Muscle layer of duodenum (tissue), 2 donors: ENCODE measurements at regions not wholly inside any gene's neighbourhood (a gene's known extent, or its start where the extent isn't known, plus 50 kb on each side); places are given as distances from the start of the nearest gene placed in this dataset.

Source experiments
- H3K27ac ChIP-seq: one replicate; pipeline ENCODE4 v1.7.0; 2013; ENCODE audit warnings: mild to moderate bottlenecking, low read length
- H3K27me3 ChIP-seq: one replicate; pipeline ENCODE4 v1.7.0; 2013; ENCODE audit warnings: low read depth, mild to moderate bottlenecking, control low read depth, low read length
- H3K36me3 ChIP-seq, 2 donors: one replicate each; pipeline ENCODE4 v1.7.0; 2013; ENCODE audit warnings: low read length in 2 of 2, control low read depth in 1 of 2, mild to moderate bottlenecking in 1 of 2; ENCODE audit not compliant: insufficient read depth in 2 of 2, control insufficient read depth in 1 of 2
- H3K4me1 ChIP-seq, 2 donors: one replicate each; pipeline ENCODE4 v1.7.0; 2013; ENCODE audit warnings: low read length in 2 of 2, mild to moderate bottlenecking in 2 of 2, control low read depth in 1 of 2, moderate library complexity in 1 of 2; ENCODE audit not compliant: insufficient read depth in 2 of 2, control insufficient read depth in 1 of 2
- H3K4me3 ChIP-seq, 2 donors: one replicate each; pipeline ENCODE4 v1.7.0; 2013; ENCODE audit warnings: low read length in 2 of 2, low read depth in 1 of 2, mild to moderate bottlenecking in 1 of 2
- H3K9me3 ChIP-seq, 2 donors: one replicate each; pipeline ENCODE4 v1.7.0; 2013; ENCODE audit warnings: low read length in 2 of 2, control low read depth in 1 of 2, mild to moderate bottlenecking in 1 of 2; ENCODE audit not compliant: control insufficient read depth in 1 of 2
- donor health status: healthy.

GRCh38 chr6:11486959-11487358 is 50.6 kb upstream of the TMEM170B start:
- H3K27ac ChIP-seq, result no peak overlapping the region
- H3K4me1 ChIP-seq, result no peaks in the 10 kb centered on the region
- H3K9me3 ChIP-seq, result no peaks in the 10 kb centered on the region
- H3K36me3 ChIP-seq, result no peaks in the 10 kb centered on the region
- H3K4me3 ChIP-seq, result no peak overlapping the region
- H3K27me3 ChIP-seq, result no peaks in the 10 kb centered on the region

DNA sequence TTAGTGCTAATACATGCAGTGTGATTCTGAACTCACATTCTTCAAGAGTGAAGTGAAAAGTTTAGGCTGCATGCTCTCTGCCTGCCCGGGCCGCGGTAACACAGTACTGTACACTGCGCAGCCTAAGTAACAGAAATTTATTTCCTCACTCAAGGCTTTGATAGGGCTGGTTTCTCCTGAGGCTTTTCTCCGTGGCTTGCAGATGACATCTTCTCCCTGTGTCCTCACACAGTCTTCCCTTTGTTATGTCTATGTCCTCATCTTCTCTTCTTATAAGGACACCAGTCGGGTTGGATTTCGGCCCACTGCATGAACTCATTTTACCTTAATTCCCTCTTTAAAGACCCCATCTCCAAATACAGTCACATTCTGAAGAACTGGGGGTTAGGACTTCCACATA is 51.1 kb upstream of the TMEM170B start:
- no peaks in the 10 kb centered on the region for H3K9me3 ChIP-seq
- H3K27ac ChIP-seq, result no peak overlapping the region
- no peaks in the 10 kb centered on the region for H3K27me3 ChIP-seq
- no peaks in the 10 kb centered on the region for H3K36me3 ChIP-seq
- no peak overlapping the region for H3K4me3 ChIP-seq
- no peaks in the 10 kb centered on the region for H3K4me1 ChIP-seq

DNA sequence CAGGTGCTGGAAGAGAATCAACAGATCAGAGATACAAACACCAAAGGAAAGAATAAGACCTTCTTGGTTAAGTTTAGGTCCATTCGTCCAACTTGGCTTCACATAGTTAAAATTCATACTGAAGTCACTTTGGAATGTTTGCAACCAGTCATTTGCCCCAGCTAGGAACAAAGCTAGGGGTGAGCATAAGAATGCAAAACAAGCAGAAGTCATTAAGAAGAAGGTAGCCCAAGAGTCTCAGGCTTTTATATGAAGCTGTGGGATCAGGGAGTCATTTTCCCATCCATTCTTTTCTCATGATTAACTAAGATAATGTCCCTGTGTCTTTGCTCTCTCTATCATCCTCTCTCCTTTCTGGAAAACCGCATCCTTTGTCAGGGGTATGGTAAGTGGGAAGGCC is 51.5 kb upstream of the TMEM170B start:
- Histone ChIP-seq H3K36me3 (no peaks in the 10 kb centered on the region), H3K4me3 (no peak overlapping the region), H3K27me3 (no peaks in the 10 kb centered on the region), H3K9me3 (no peaks in the 10 kb centered on the region), H3K4me1 (no peaks in the 10 kb centered on the region), H3K27ac (no peak overlapping the region)

- H3K4me1 ChIP-seq, result no peaks in the 10 kb centered on the region
- no peaks in the 10 kb centered on the region for H3K27me3 ChIP-seq
- H3K9me3 ChIP-seq, result no peaks in the 10 kb centered on the region
- H3K36me3 ChIP-seq, result no peaks in the 10 kb centered on the region
- no peak overlapping the region for H3K27ac ChIP-seq
- no peak overlapping the region for H3K4me3 ChIP-seq
Observed at GRCh38 chr6:11485271-11485670, 52.3 kb upstream of the TMEM170B start.

DNA sequence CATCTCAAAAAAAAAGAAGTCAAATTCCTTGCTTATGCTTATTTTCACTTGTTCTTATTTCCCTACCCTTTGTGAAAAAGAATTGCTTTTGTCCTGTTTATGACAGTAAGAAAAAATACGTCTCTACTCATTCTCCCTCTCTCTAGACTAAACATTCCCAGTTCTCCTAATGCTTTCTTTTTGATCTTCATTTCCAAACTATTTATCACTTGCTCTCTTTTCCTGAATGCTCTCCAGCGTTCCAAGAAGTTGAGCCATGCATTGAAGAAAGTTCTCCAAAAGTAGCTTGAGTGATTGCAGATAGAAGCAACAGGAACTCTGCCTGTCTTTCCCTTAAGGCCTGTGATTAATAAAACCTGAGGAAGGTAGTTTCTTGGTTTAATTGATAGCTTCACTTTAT is 53.1 kb upstream of the TMEM170B start:
- no peaks in the 10 kb centered on the region for H3K9me3 ChIP-seq
- no peak overlapping the region for H3K27ac ChIP-seq
- H3K36me3 ChIP-seq, result no peaks in the 10 kb centered on the region
- no peak overlapping the region for H3K4me3 ChIP-seq
- no peaks in the 10 kb centered on the region for H3K4me1 ChIP-seq
- no peaks in the 10 kb centered on the region for H3K27me3 ChIP-seq

GRCh38 chr6:11482616-11483015 is 54.9 kb upstream of the TMEM170B start:
- no peak overlapping the region for H3K4me3 ChIP-seq
- H3K4me1 ChIP-seq, result no peaks in the 10 kb centered on the region
- H3K9me3 ChIP-seq, result no peaks in the 10 kb centered on the region
- H3K36me3 ChIP-seq, result no peaks in the 10 kb centered on the region
- H3K27me3 ChIP-seq, result no peaks in the 10 kb centered on the region
- H3K27ac ChIP-seq, result no peak overlapping the region

GRCh38 chr6:11480541-11480940 is 57.0 kb upstream of the TMEM170B start:
- Histone ChIP-seq H3K27me3 (no peaks in the 10 kb centered on the region), H3K4me3 (no peak overlapping the region), H3K9me3 (no peaks in the 10 kb centered on the region), H3K36me3 (no peaks in the 10 kb centered on the region), H3K27ac (no peak overlapping the region), H3K4me1 (no peaks in the 10 kb centered on the region)

GRCh38 chr6:11479296-11479695 is 58.3 kb upstream of the TMEM170B start:
- Histone ChIP-seq H3K9me3 (no peaks in the 10 kb centered on the region), H3K36me3 (no peaks in the 10 kb centered on the region), H3K4me3 (no peak overlapping the region)

GRCh38 chr6:11478586-11478985 is 59.0 kb upstream of the TMEM170B start:
- no peaks in the 10 kb centered on the region for H3K4me1 ChIP-seq
- H3K9me3 ChIP-seq, result no peaks in the 10 kb centered on the region
- no peak overlapping the region for H3K4me3 ChIP-seq
- H3K27ac ChIP-seq, result no peak overlapping the region
- no peaks in the 10 kb centered on the region for H3K36me3 ChIP-seq
- no peaks in the 10 kb centered on the region for H3K27me3 ChIP-seq

More at GRCh38 chr6:11479296-11479695, 58.3 kb upstream of the TMEM170B start:
- Histone ChIP-seq H3K27me3 (no peaks in the 10 kb centered on the region), H3K4me1 (no peaks in the 10 kb centered on the region), H3K27ac (no peak overlapping the region)

GRCh38 chr6:11475016-11475415 is 62.5 kb upstream of the TMEM170B start:
- no peaks in the 10 kb centered on the region for H3K9me3 ChIP-seq
- no peak overlapping the region for H3K4me3 ChIP-seq
- no peaks in the 10 kb centered on the region for H3K27me3 ChIP-seq
- H3K27ac ChIP-seq, result no peak overlapping the region
- no peaks in the 10 kb centered on the region for H3K4me1 ChIP-seq
- no peaks in the 10 kb centered on the region for H3K36me3 ChIP-seq

DNA sequence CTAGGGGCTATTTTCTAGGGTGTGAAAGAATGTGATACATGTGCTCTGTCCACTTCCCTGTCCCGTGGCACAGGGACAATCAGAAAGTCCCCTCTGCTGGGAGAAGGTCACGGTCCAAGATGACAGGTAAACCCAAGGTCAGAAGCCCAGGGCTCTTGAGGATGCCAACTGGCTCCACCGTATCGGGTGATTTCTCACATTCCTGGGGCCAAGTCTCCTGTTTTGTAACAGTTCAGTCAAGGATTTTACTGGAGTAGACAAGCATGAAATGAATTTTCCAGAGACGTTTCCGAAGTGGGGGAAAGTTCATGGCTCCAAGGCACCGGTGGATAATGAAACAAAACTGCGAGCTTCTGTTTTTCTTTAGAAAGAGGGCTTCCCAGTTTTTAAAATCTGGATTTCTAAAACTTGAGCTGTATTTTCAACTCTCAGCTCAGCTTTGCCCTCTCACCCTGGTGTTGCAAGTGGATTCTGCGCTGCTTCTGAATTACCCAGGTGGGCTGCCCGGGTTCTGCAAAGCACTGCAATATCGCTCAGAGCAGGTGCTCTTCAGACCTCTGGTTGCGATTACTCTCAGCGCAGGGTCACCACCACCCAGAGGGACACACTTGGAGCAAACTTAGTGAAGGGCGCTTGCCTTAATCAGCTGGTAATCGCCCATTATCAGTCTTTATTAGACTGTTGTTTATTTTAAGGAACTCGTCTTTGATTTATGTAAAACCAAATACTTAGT is 64.4 kb upstream of the TMEM170B start:
- H3K9me3 ChIP-seq, result no peaks in the 10 kb centered on the region
- no peak overlapping the region for H3K4me3 ChIP-seq
- H3K27ac ChIP-seq, result no peak overlapping the region
- H3K4me1 ChIP-seq, result no peaks in the 10 kb centered on the region
- no peaks in the 10 kb centered on the region for H3K27me3 ChIP-seq
- no peaks in the 10 kb centered on the region for H3K36me3 ChIP-seq

DNA sequence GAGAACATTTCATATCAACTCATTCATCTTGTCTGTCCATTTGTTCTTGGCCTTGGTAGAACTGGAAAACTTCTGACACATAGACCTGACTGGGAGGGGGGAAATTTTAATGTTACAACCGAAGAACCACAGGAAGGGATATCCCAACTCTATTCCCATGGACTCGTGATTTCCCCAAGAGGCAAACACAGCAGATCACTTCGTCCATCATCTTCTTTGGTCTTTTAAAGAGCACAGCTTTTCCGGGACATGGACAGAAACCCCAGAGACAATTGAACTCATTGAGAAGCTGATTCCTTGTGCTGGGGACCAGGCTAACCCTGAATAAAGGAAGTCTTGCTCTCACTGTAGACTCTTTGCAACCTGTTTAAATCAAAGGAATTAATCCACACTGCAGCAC is 66.3 kb upstream of the TMEM170B start:
- Histone ChIP-seq H3K4me1 (no peaks in the 10 kb centered on the region), H3K27ac (no peak overlapping the region), H3K36me3 (no peaks in the 10 kb centered on the region), H3K4me3 (no peak overlapping the region), H3K27me3 (no peaks in the 10 kb centered on the region), H3K9me3 (no peaks in the 10 kb centered on the region)
